ENCODE measurements at regions not wholly inside any gene's neighbourhood (a gene's known extent, or its start where the extent isn't known, plus 50 kb on each side); places are given as distances from the start of the nearest gene placed in this dataset.

DNA sequence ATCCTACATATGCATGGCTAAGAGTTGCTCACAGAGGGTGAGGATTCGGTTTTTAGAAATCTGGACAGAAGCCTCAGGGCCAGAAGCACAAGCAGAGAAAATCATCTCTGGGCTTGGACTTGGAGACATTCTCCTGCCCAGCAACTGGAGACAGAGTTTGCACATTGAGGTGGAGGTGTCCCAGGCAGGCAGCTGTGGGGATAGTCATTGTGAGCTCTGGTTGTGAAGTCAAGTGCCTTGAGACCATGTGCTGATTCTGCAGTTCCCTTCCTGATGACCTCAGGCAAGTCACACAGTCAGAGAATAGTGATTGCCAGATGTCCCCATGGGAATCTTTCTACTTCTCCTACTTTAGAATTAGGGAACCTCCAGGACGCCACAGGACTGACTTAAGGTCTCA lies 108.4 kb upstream of the LDAH start:
- Mint-ChIP-seq H3K4me1 (ENCODE audit: low read depth) (no peaks in the 10 kb centered on the region), H3K27me3 (peaks cover 34% of the 10 kb centered on the region), H3K4me3 (no peak overlapping the region), H3K36me3 (ENCODE audit: low read depth) (no peaks in the 10 kb centered on the region), H3K27ac (no peak overlapping the region), H3K9me3 (peaks cover 11% of the 10 kb centered on the region)
- intact Hi-C loops (cut with DNase I, micrococcal nuclease): no loop called here
- CTCF ChIA-PET: no interaction called here
- Histone ChIP-seq H3K27me3 (ENCODE audit: control insufficient read depth in 1 of 2, insufficient read depth in 2 of 2, low read length in 2 of 2) (peaks cover 0 to 9% of the 10 kb centered on the region in 2 experiments), H3K36me3 (ENCODE audit: insufficient read depth, low read length) (no peaks in the 10 kb centered on the region), H3K4me3 (ENCODE audit: low read length) (no peak overlapping the region), H3K27ac (ENCODE audit: low read depth in 1 of 2, low read length in 2 of 2) (no peak overlapping the region), H3K9me3 (ENCODE audit: control insufficient read depth in 1 of 2, insufficient read depth in 1 of 2, low read length in 2 of 2) (peaks cover 9% of the 10 kb centered on the region in 2 experiments), H3K4me1 (ENCODE audit: insufficient read depth, low read length) (no peaks in the 10 kb centered on the region)
- DNase-seq: no peak
- no peak for ATAC-seq (ENCODE audit: poor library complexity)
- TF ChIP-seq, protein P1, sequence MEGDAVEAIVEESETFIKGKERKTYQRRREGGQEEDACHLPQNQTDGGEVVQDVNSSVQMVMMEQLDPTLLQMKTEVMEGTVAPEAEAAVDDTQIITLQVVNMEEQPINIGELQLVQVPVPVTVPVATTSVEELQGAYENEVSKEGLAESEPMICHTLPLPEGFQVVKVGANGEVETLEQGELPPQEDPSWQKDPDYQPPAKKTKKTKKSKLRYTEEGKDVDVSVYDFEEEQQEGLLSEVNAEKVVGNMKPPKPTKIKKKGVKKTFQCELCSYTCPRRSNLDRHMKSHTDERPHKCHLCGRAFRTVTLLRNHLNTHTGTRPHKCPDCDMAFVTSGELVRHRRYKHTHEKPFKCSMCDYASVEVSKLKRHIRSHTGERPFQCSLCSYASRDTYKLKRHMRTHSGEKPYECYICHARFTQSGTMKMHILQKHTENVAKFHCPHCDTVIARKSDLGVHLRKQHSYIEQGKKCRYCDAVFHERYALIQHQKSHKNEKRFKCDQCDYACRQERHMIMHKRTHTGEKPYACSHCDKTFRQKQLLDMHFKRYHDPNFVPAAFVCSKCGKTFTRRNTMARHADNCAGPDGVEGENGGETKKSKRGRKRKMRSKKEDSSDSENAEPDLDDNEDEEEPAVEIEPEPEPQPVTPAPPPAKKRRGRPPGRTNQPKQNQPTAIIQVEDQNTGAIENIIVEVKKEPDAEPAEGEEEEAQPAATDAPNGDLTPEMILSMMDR (IDR thresholded peaks at IDR 0.05): no peak
- POLR2A ChIA-PET: no interaction called here

DNA sequence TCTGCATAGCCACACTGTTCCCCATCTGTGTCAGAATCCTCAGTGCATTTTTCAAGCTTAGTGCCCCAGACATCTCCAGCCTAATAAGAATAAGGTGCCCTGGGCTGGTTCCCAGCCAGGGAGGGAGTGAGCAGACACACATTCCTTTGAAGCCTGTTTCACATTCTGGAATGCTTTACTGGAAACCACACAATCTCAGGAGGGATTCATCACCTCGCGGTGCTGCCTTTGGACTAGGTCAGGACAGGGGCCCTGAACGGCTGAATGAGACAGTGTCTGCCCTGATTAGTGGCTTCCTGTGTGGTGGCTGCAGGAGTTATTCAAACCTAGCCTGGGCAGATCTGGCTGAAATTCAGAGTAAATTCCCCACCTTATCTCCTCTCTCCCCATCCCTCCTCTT lies 108.0 kb upstream of the LDAH start:
- intact Hi-C loops (cut with DNase I, micrococcal nuclease): no loop called here
- H3K4me3 ChIP-seq (ENCODE audit: low read length): no peak overlapping the region
- H3K4me1 ChIP-seq (ENCODE audit: insufficient read depth, low read length): no peaks in the 10 kb centered on the region
- peaks cover 12% of the 10 kb centered on the region for H3K9me3 Mint-ChIP-seq
- no peaks in the 10 kb centered on the region for H3K36me3 ChIP-seq (ENCODE audit: insufficient read depth, low read length)
- ATAC-seq (ENCODE audit: poor library complexity) (no peak), DNase-seq (no peak)
- TF ChIP-seq, protein P1 (IDR thresholded peaks at IDR 0.05): no peak
- H3K4me3 Mint-ChIP-seq: no peak overlapping the region
- no peak overlapping the region for H3K27ac Mint-ChIP-seq
- H3K36me3 Mint-ChIP-seq (ENCODE audit: low read depth): no peaks in the 10 kb centered on the region
- peaks cover 9% of the 10 kb centered on the region in 2 experiments for H3K9me3 ChIP-seq (ENCODE audit: control insufficient read depth in 1 of 2, insufficient read depth in 1 of 2, low read length in 2 of 2)
- H3K27me3 Mint-ChIP-seq: peaks cover 34% of the 10 kb centered on the region
- H3K27me3 ChIP-seq (ENCODE audit: control insufficient read depth in 1 of 2, insufficient read depth in 2 of 2, low read length in 2 of 2): peaks cover 0 to 9% of the 10 kb centered on the region in 2 experiments
- no peaks in the 10 kb centered on the region for H3K4me1 Mint-ChIP-seq (ENCODE audit: low read depth)
- H3K27ac ChIP-seq (ENCODE audit: low read depth in 1 of 2, low read length in 2 of 2): no peak overlapping the region
- CTCF ChIA-PET: no interaction called here
- POLR2A ChIA-PET: no interaction called here

DNA sequence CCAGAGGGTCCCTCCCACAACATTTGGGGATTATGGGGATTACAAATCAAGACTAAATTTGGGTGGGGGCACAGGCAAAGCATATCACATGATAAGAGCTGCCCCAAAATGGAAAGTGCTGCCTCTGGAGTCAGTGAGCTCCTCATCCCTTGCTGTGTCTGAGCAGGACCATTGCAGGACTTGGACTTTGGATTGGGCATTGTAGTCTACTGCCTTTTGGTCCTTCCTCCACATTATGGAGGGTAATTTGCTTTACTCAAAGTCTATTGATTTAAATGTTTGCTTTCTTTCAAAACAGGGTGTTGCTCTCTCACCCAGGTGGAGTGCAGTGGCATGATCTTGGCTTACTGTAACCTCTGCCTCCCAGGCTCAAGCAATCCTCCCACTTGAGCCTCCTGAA lies 106.8 kb upstream of the LDAH start:
- peaks cover 13% of the 10 kb centered on the region for H3K9me3 Mint-ChIP-seq
- CTCF ChIA-PET: no interaction called here
- DNase-seq (no peak), ATAC-seq (ENCODE audit: poor library complexity) (no peak)
- H3K36me3 Mint-ChIP-seq (ENCODE audit: low read depth): no peaks in the 10 kb centered on the region
- H3K4me1 Mint-ChIP-seq (ENCODE audit: low read depth): no peaks in the 10 kb centered on the region
- Histone ChIP-seq H3K27ac (ENCODE audit: low read depth in 1 of 2, low read length in 2 of 2) (no peak overlapping the region), H3K9me3 (ENCODE audit: control insufficient read depth in 1 of 2, insufficient read depth in 1 of 2, low read length in 2 of 2) (peaks cover 9% of the 10 kb centered on the region in 2 experiments), H3K36me3 (ENCODE audit: insufficient read depth, low read length) (no peaks in the 10 kb centered on the region), H3K4me3 (ENCODE audit: low read length) (no peak overlapping the region), H3K4me1 (ENCODE audit: insufficient read depth, low read length) (no peaks in the 10 kb centered on the region), H3K27me3 (ENCODE audit: control insufficient read depth in 1 of 2, insufficient read depth in 2 of 2, low read length in 2 of 2) (peaks cover 7 to 9% of the 10 kb centered on the region in 2 experiments)
- POLR2A ChIA-PET: no interaction called here
- H3K27ac Mint-ChIP-seq: no peak overlapping the region
- H3K27me3 Mint-ChIP-seq: peaks cover 36% of the 10 kb centered on the region
- intact Hi-C loops (cut with DNase I, micrococcal nuclease): no loop called here
- TF ChIP-seq, protein P1 (IDR thresholded peaks at IDR 0.05): no peak
- H3K4me3 Mint-ChIP-seq: no peak overlapping the region

All from CD4-positive, alpha-beta T cell (primary cell).